ENCODE measurements at regions not wholly inside any gene's neighbourhood (a gene's known extent, or its start where the extent isn't known, plus 50 kb on each side); places are given as distances from the start of the nearest gene placed in this dataset.

- TF ChIP-seq CTCF (IDR thresholded peaks at IDR 0.05), result no peak
- no peak for TF ChIP-seq POLR2AphosphoS5 (IDR thresholded peaks at IDR 0.05; ENCODE audit: insufficient read depth in 1 of 2, low read depth in 1 of 2)
- no peak for TF ChIP-seq POLR2A (IDR thresholded peaks at IDR 0.05)
Measured at GRCh38 chr13:90752070-90752469, 595.4 kb upstream of the MIR17HG start.

All from vagina (tissue), 2 donors.